ENCODE measurements at regions not wholly inside any gene's neighbourhood (a gene's known extent, or its start where the extent isn't known, plus 50 kb on each side); places are given as distances from the start of the nearest gene placed in this dataset.

DNA sequence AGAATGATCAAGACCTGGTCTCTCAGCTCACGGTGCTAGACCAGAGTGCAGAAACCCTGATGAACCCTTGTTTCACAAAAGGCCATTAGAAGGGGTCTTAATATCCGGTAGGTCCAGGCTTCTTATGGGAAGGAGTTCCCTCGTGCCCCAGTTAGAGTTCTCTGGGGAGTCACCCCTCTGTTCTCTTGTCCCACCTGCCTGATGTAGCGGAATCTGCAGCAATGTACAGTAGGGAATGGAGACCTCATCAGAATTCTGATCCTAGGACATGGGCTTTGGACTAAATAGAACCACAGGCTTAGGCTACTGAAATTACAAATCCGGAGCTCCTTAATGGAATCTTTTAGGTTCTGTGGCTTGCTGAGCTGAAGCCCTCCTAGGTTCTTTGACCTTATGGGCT, 243.6 kb upstream of the IRX2 start:
- no peaks in the 10 kb centered on the region for H3K36me3 ChIP-seq (ENCODE audit: control insufficient read depth in 2 of 3, insufficient read depth in 3 of 3, low read length in 3 of 3)
- TF ChIP-seq, protein P1, sequence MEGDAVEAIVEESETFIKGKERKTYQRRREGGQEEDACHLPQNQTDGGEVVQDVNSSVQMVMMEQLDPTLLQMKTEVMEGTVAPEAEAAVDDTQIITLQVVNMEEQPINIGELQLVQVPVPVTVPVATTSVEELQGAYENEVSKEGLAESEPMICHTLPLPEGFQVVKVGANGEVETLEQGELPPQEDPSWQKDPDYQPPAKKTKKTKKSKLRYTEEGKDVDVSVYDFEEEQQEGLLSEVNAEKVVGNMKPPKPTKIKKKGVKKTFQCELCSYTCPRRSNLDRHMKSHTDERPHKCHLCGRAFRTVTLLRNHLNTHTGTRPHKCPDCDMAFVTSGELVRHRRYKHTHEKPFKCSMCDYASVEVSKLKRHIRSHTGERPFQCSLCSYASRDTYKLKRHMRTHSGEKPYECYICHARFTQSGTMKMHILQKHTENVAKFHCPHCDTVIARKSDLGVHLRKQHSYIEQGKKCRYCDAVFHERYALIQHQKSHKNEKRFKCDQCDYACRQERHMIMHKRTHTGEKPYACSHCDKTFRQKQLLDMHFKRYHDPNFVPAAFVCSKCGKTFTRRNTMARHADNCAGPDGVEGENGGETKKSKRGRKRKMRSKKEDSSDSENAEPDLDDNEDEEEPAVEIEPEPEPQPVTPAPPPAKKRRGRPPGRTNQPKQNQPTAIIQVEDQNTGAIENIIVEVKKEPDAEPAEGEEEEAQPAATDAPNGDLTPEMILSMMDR (IDR thresholded peaks at IDR 0.05; ENCODE audit: borderline replicate concordance, extremely low read depth, insufficient read depth), result no peak
- intact Hi-C loops (cut with DNase I), result no loop called here

DNA sequence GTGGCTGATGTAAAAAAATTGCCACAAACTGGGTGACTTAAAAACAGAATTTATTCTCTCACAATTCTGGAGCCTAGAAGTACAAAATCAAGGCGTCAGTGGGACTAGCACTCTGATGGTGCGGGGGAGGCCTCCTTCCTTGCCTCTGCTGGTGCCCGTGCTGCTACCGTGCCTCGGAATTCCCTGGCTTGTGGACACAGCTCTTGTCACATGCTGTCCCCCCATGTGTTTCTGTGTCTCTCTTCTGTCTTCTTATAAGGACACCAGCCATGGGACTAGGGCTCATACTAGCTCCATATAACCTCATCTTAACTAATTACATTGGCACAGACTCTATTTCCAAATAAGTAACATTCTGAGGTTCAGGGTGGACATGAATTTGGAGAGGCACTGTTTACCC, 242.3 kb upstream of the IRX2 start:
- FAIRE-seq, result no peak

More for the DNA sequence above, 243.6 kb upstream of the IRX2 start:
- H3K9me3 ChIP-seq (ENCODE audit: control insufficient read depth in 2 of 3, insufficient read depth in 1 of 3, low read length in 3 of 3), result no peaks in the 10 kb centered on the region
- no peaks in the 10 kb centered on the region for H3K27me3 ChIP-seq (ENCODE audit: control insufficient read depth, insufficient read depth, low read length)
- FAIRE-seq (no peak), DNase-seq (no peak)
- H3K4me3 ChIP-seq (ENCODE audit: low read length in 3 of 3), result no peak overlapping the region
- no peak overlapping the region for H3K27ac ChIP-seq (ENCODE audit: low read depth in 2 of 2, low read length in 2 of 2)
- H3K4me1 ChIP-seq (ENCODE audit: control insufficient read depth in 2 of 3, insufficient read depth in 2 of 3, low read depth in 1 of 3, low read length in 3 of 3), result no peaks in the 10 kb centered on the region
- no peak overlapping the region for H3K9ac ChIP-seq (ENCODE audit: low read length in 3 of 3)

DNA sequence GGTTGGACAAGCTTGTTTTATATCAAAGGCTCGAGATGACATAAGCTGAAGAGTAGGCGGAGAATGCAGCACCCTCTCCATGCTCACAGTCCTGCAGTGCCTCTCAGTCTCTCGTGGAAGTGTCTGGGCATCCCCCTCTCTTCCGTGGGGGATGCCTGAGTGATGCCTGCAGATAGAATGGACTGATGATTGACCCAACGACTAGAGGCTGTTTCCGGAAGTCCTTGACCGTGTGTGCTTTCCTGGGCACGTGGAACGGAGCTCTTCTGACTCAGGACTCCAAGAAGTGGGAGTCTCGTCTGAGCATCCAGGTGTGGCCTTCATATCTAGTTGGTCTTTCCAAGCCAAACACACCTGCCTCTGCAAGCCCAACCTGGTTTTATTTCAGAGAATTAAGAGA, 241.8 kb upstream of the IRX2 start:
- H3K36me3 ChIP-seq (ENCODE audit: control insufficient read depth in 2 of 3, insufficient read depth in 3 of 3, low read length in 3 of 3), result no peaks in the 10 kb centered on the region
- H3K9me3 ChIP-seq (ENCODE audit: control insufficient read depth in 2 of 3, insufficient read depth in 1 of 3, low read length in 3 of 3), result no peaks in the 10 kb centered on the region
- FAIRE-seq (no peak), DNase-seq (no peak)
- H3K27me3 ChIP-seq (ENCODE audit: control insufficient read depth, insufficient read depth, low read length), result no peaks in the 10 kb centered on the region
- intact Hi-C loops (cut with DNase I), result no loop called here
- H3K4me3 ChIP-seq (ENCODE audit: low read length in 3 of 3), result no peak overlapping the region
- H3K9ac ChIP-seq (ENCODE audit: low read length in 3 of 3), result no peak overlapping the region
- no peaks in the 10 kb centered on the region for H3K4me1 ChIP-seq (ENCODE audit: control insufficient read depth in 2 of 3, insufficient read depth in 2 of 3, low read depth in 1 of 3, low read length in 3 of 3)
- TF ChIP-seq, protein P1 (IDR thresholded peaks at IDR 0.05; ENCODE audit: borderline replicate concordance, extremely low read depth, insufficient read depth), result no peak
- H3K27ac ChIP-seq (ENCODE audit: low read depth in 2 of 2, low read length in 2 of 2), result no peak overlapping the region

More for the DNA sequence above, 242.3 kb upstream of the IRX2 start:
- TF ChIP-seq, protein P1 (IDR thresholded peaks at IDR 0.05; ENCODE audit: borderline replicate concordance, extremely low read depth, insufficient read depth), result no peak
- H3K27ac ChIP-seq (ENCODE audit: low read depth in 2 of 2, low read length in 2 of 2), result no peak overlapping the region
- no peaks in the 10 kb centered on the region for H3K9me3 ChIP-seq (ENCODE audit: control insufficient read depth in 2 of 3, insufficient read depth in 1 of 3, low read length in 3 of 3)
- no peak for DNase-seq
- no peaks in the 10 kb centered on the region for H3K27me3 ChIP-seq (ENCODE audit: control insufficient read depth, insufficient read depth, low read length)
- H3K4me1 ChIP-seq (ENCODE audit: control insufficient read depth in 2 of 3, insufficient read depth in 2 of 3, low read depth in 1 of 3, low read length in 3 of 3), result no peaks in the 10 kb centered on the region
- H3K4me3 ChIP-seq (ENCODE audit: low read length in 3 of 3), result no peak overlapping the region
- no peaks in the 10 kb centered on the region for H3K36me3 ChIP-seq (ENCODE audit: control insufficient read depth in 2 of 3, insufficient read depth in 3 of 3, low read length in 3 of 3)
- H3K9ac ChIP-seq (ENCODE audit: low read length in 3 of 3), result no peak overlapping the region
- intact Hi-C loops (cut with DNase I), result no loop called here

DNA sequence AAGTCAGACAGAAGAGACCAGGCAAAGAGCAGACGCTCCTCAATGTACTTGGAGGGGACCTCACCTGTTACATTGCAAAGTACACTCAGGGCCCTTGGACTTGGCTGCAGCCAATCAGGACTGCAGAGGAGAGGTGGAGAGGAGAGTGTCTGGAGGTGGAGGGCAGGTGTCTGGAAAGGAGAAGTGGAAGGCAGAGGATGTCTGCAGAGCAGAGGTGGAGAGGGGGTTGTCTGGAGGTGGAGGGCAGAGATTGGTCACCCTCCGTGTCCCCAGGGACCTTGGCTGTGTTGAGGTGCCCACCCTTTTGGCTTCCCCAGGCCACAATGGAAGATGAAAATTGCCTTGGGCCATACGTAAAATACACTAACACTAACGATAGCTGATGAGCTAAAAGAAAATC, 241.3 kb upstream of the IRX2 start:
- H3K27me3 ChIP-seq (ENCODE audit: control insufficient read depth, insufficient read depth, low read length), result no peaks in the 10 kb centered on the region
- no peak overlapping the region for H3K4me3 ChIP-seq (ENCODE audit: low read length in 3 of 3)
- DNase-seq, result no peak
- H3K9ac ChIP-seq (ENCODE audit: low read length in 3 of 3), result no peak overlapping the region
- TF ChIP-seq, protein P1 (IDR thresholded peaks at IDR 0.05; ENCODE audit: borderline replicate concordance, extremely low read depth, insufficient read depth), result no peak
- FAIRE-seq, result no peak
- no peaks in the 10 kb centered on the region for H3K9me3 ChIP-seq (ENCODE audit: control insufficient read depth in 2 of 3, insufficient read depth in 1 of 3, low read length in 3 of 3)
- no peak overlapping the region for H3K27ac ChIP-seq (ENCODE audit: low read depth in 2 of 2, low read length in 2 of 2)
- H3K4me1 ChIP-seq (ENCODE audit: control insufficient read depth in 2 of 3, insufficient read depth in 2 of 3, low read depth in 1 of 3, low read length in 3 of 3), result no peaks in the 10 kb centered on the region
- intact Hi-C loops (cut with DNase I), result no loop called here
- no peaks in the 10 kb centered on the region for H3K36me3 ChIP-seq (ENCODE audit: control insufficient read depth in 2 of 3, insufficient read depth in 3 of 3, low read length in 3 of 3)
